K562 (cell line): ENCODE measurements at regions not wholly inside any gene's neighbourhood (a gene's known extent, or its start where the extent isn't known, plus 50 kb on each side); places are given as distances from the start of the nearest gene placed in this dataset.

Source experiments
- ATAC-seq: fragments of 200-7000 bp; cut with Tn5 transposase; 3 replicates; pipeline ENCODE4 v1.9.1; 2020; ENCODE audit warnings: moderate library complexity
- BruUV-seq: library from RNA; stranded (reverse); fragments of 400-500 nt; replicated peaks from 2 replicates; lab custom pipeline; 2021; lab: Mats Ljungman, UMichigan
- CTCF ChIA-PET: fragments of 300-600 bp; formaldehyde crosslinking; extraction: SDS; loops from one replicate; lab custom pipeline; 2021; ENCODE audit warnings: low intra/inter-chr PET ratio; lab: Yijun Ruan, JAX
- POLR2A ChIA-PET: fragments of 300-600, 350-650 bp; sonication (Branson Sonifier 250); formaldehyde crosslinking; extraction: SDS; loops from one replicate; lab custom pipeline; 2021; ENCODE audit warnings: antibody characterized with exemption, inconsistent platforms; lab: Yijun Ruan, JAX
- DNase-seq, 4 experiments: peaks; one replicate each; pipeline versions ENCODE4 v3.0.0 to v3.0.0-alpha.2; 2011 to 2018; ENCODE audit warnings: low spot score in 3 of 4, mixed read lengths in 3 of 4; ENCODE audit errors: extremely low read depth in 1 of 4
- FAIRE-seq: peaks from 2 replicates; lab custom pipeline; 2011; peaks lifted over from hg19 to GRCh38; lab: Jason Lieb, UNC
- H2AFZ ChIP-seq: 2 replicates; pipeline ENCODE4 v1.6.0; 2011; ENCODE audit warnings: low read depth, low read length, control low read depth, inconsistent platforms
- H3K27ac ChIP-seq: fragments of 200-600 bp; 3 replicates; pipeline ENCODE4 v1.8.0; 2011; ENCODE audit warnings: low read depth, mild to moderate bottlenecking, control low read depth, inconsistent platforms, low read length, moderate library complexity, mixed read lengths; ENCODE audit errors: extremely low read depth
- H3K27me3 ChIP-seq, 2 experiments: fragments of 300-600 bp in 1 of 2; 2 replicates in 1 of 2; 3 replicates in 1 of 2; pipeline versions ENCODE4 v1.6.0 to v1.8.0; 2011; ENCODE audit warnings: inconsistent platforms in 2 of 2, low read length in 2 of 2, mild to moderate bottlenecking in 1 of 2, mixed read lengths in 1 of 2, moderate library complexity in 1 of 2; ENCODE audit not compliant: control insufficient read depth in 2 of 2, insufficient read depth in 2 of 2
- H3K36me3 ChIP-seq: fragments of 300-600 bp; 3 replicates; pipeline ENCODE4 v1.8.0; 2011; ENCODE audit warnings: mild to moderate bottlenecking, low read length, inconsistent platforms; ENCODE audit not compliant: control insufficient read depth, insufficient read depth
- H3K4me1 ChIP-seq, 2 experiments: fragments of 200-600 bp in 1 of 2; replicated peaks in 1 of 2; 2 replicates in 1 of 2; 3 replicates in 1 of 2; pipeline versions ENCODE4 v1.5.1 to v1.8.0; 2011; ENCODE audit warnings: inconsistent platforms in 2 of 2, low read length in 2 of 2, mild to moderate bottlenecking in 1 of 2, mixed read lengths in 1 of 2, moderate library complexity in 1 of 2; ENCODE audit not compliant: control insufficient read depth in 2 of 2, insufficient read depth in 2 of 2
- H3K4me2 ChIP-seq: 2 replicates; pipeline ENCODE4 v1.6.1; 2011; ENCODE audit warnings: low read length, control low read depth, inconsistent platforms, mixed read lengths; ENCODE audit not compliant: insufficient read depth
- H3K4me3 ChIP-seq: fragments of 200-600 bp; sonication (generic), shearing (Covaris generic); 2 replicates; pipeline ENCODE4 v1.5.1; 2016; ENCODE audit warnings: control low read depth, inconsistent platforms
- H3K79me2 ChIP-seq: fragments of 200-600 bp; 3 replicates; pipeline ENCODE4 v1.8.0; 2011; ENCODE audit warnings: low read length, inconsistent platforms; ENCODE audit not compliant: control insufficient read depth, insufficient read depth
- H3K9ac ChIP-seq, 2 experiments: 2 replicates each; pipeline versions ENCODE4 v1.6.0 to v1.6.1; 2011; ENCODE audit warnings: low read depth in 2 of 2, low read length in 2 of 2, control low read depth in 1 of 2, inconsistent platforms in 1 of 2, mild to moderate bottlenecking in 1 of 2, mixed read lengths in 1 of 2; ENCODE audit not compliant: insufficient read depth in 1 of 2
- H3K9me1 ChIP-seq: one replicate; pipeline ENCODE4 v1.6.0; 2011; ENCODE audit warnings: inconsistent platforms, mild to moderate bottlenecking, low read length, moderate library complexity; ENCODE audit not compliant: control insufficient read depth, insufficient read depth
- H3K9me3 ChIP-seq: replicated peaks from 2 replicates; pipeline ENCODE4 v1.5.1; 2011; ENCODE audit warnings: low read depth, low read length, inconsistent platforms; ENCODE audit not compliant: control insufficient read depth, insufficient read depth
- H4K20me1 ChIP-seq: replicated peaks from 2 replicates; pipeline ENCODE4 v1.6.1; 2011; ENCODE audit warnings: low read length, inconsistent platforms, mixed read lengths; ENCODE audit not compliant: control insufficient read depth, insufficient read depth
- CHD1 ChIP-seq: fragments of 200-600 bp; sonication (generic); IDR thresholded peaks from one replicate; pipeline ENCODE4 v1.6.1; 2012; ENCODE audit warnings: mild to moderate bottlenecking, moderate library complexity, low read length, inconsistent platforms
- CREB3L1 ChIP-seq: fragments of 450-650 bp; IDR thresholded peaks from 2 replicates; pipeline ENCODE4 v1.6.1; 2014; ENCODE audit warnings: low read depth, mild to moderate bottlenecking, moderate library complexity, borderline replicate concordance
- DDX20 ChIP-seq: fragments of 450-650 bp; IDR thresholded peaks from 2 replicates; pipeline ENCODE4 v1.6.1; 2016; ENCODE audit warnings: missing genetic modification characterization, low read depth, mild to moderate bottlenecking, missing compliant biosample characterization, moderate library complexity
- E4F1 ChIP-seq: fragments of 250-450 bp; sonication (Bioruptor Pico); IDR thresholded peaks from 2 replicates; pipeline ENCODE4 v1.5.0; 2021; ENCODE audit warnings: mild to moderate bottlenecking, borderline replicate concordance
- HDAC6 ChIP-seq: IDR thresholded peaks from 2 replicates; pipeline ENCODE4 v1.6.1; 2012; ENCODE audit warnings: low read depth, mild to moderate bottlenecking, control low read depth, inconsistent platforms, low read length, moderate library complexity
- HSF4 ChIP-seq: fragments of 250-450 bp; sonication (Bioruptor Pico); IDR thresholded peaks from 2 replicates; pipeline ENCODE4 v2.1.2; 2022; ENCODE audit warnings: mild to moderate bottlenecking, moderate library complexity, borderline replicate concordance
- JUNB ChIP-seq: fragments of 450-650 bp; formaldehyde crosslinking; conservative IDR thresholded peaks from 2 replicates; pipeline ENCODE4 v1.4.0; 2020; ENCODE audit warnings: mild to moderate bottlenecking
- KAT2B ChIP-seq: IDR thresholded peaks from one replicate; pipeline ENCODE4 v1.6.1; 2012; ENCODE audit warnings: low read depth, mild to moderate bottlenecking, control low read depth, inconsistent platforms, low read length, moderate library complexity
- NR2C1 ChIP-seq, 2 experiments: fragments of 450-650 bp; IDR thresholded peaks; 2 replicates each; pipeline ENCODE4 v1.6.1; 2017; ENCODE audit warnings: mild to moderate bottlenecking in 2 of 2, antibody characterized with exemption in 1 of 2, inconsistent platforms in 1 of 2, missing compliant biosample characterization in 1 of 2, missing genetic modification characterization in 1 of 2
- PHB2 ChIP-seq: fragments of 450-650 bp; IDR thresholded peaks from 2 replicates; pipeline ENCODE4 v1.6.1; 2017; ENCODE audit warnings: low read depth
- SAP30 ChIP-seq: fragments of 200-600 bp; sonication (generic); IDR thresholded peaks from 2 replicates; pipeline ENCODE4 v1.6.1; 2012; ENCODE audit warnings: borderline replicate concordance, low read depth, mild to moderate bottlenecking, moderate library complexity, low read length, control low read depth, inconsistent platforms; ENCODE audit not compliant: insufficient read depth, poor library complexity, severe bottlenecking
- ZC3H8 ChIP-seq: fragments of 450-650 bp; IDR thresholded peaks from 2 replicates; pipeline ENCODE4 v1.6.1; 2017
- ZMIZ1 ChIP-seq, 2 experiments: fragments of 150-350 bp in 1 of 2; IDR thresholded peaks; 2 replicates each; pipeline ENCODE4 v1.6.1; 2012 to 2016; ENCODE audit warnings: low read depth in 2 of 2, low read length in 2 of 2, mild to moderate bottlenecking in 1 of 2, moderate library complexity in 1 of 2
- ZNF197 ChIP-seq: fragments of 200-800 bp; sonication (Bioruptor generic); IDR thresholded peaks from 2 replicates; pipeline ENCODE4 v1.6.1; 2016; ENCODE audit warnings: low read depth, missing genetic modification characterization, missing compliant biosample characterization
- ZNF830 ChIP-seq: fragments of 250-450 bp; sonication (Bioruptor Pico); IDR thresholded peaks from 2 replicates; pipeline ENCODE4 v1.5.0; 2021; ENCODE audit warnings: mild to moderate bottlenecking
- WGBS: fragments of 100-300 bp; shearing (Covaris generic); methylation state at CpG from one replicate; pipeline ENCODE4 v1.1.6; 2016; ENCODE audit warnings: low coverage, mixed read lengths; ENCODE audit not compliant: insufficient coverage; ENCODE audit errors: missing lambda C conversion rate; 5-methylcytosine and 5-hydroxymethylcytosine counted together
- in situ Hi-C: fragments of 300-500 bp; cut with MboI; formaldehyde crosslinking; loops from 4 replicates; pipeline ENCODE4 v1.15.0; 2018; ENCODE audit warnings: inconsistent platforms, mixed read lengths
- intact Hi-C: fragments of 100-400 bp; cut with micrococcal nuclease; formaldehyde crosslinking; loops from 2 replicates; pipeline ENCODE4 v1.14.2; 2022

- intact Hi-C loops = no loop called here
- TF ChIP-seq ZNF830 (CRISPR knock-in tag) (no peak), CREB3L1 (no peak), ZC3H8 (no peak), ZNF197 (CRISPR knock-in tag) (no peak), KAT2B (no peak), HDAC6 (no peak), DDX20 (tag) (no peak), E4F1 (CRISPR knock-in tag) (no peak), NR2C1 (IDR thresholded peaks at IDR 0.05) (no peak), NR2C1 (tag; IDR thresholded peaks at IDR 0.05) (no peak), CHD1 (no peak), ZMIZ1 (IDR thresholded peaks at IDR 0.05; ENCODE audit: low read depth in 2 of 2, low read length in 2 of 2) (no peak), JUNB (CRISPR knock-in tag) (no peak), SAP30 (no peak), HSF4 (CRISPR knock-in tag) (no peak), PHB2 (no peak)
Observed at GRCh38 chr20:1737134-1737533, 79.6 kb upstream of the SIRPG start.

More at GRCh38 chr20:1737134-1737533, 79.6 kb upstream of the SIRPG start:
- ChIA-PET POLR2A (interaction anchor here (0.7 kb wide), 1 partner anchor 1174 kb away, joined by 3 read pairs; no protein-coding TSS in a partner anchor), CTCF (no interaction called here)
- Histone ChIP-seq H3K4me2 (no peak overlapping the region), H3K9me3 (no peaks in the 10 kb centered on the region), H3K79me2 (no peaks in the 10 kb centered on the region), H3K4me1 (no peaks in the 10 kb centered on the region), H4K20me1 (no peaks in the 10 kb centered on the region), H3K27ac (no peak overlapping the region), H3K9me1 (no peaks in the 10 kb centered on the region), H3K27me3 (peaks cover 0 to 5% of the 10 kb centered on the region in 2 experiments; a peak in 2 of 5 replicates), H3K36me3 (no peaks in the 10 kb centered on the region), H2AFZ (no peak overlapping the region), H3K9ac (no peak overlapping the region), H3K4me3 (no peak overlapping the region)
- BruUV-seq = no TSS peak
- FAIRE-seq (no peak), ATAC-seq (no peak), DNase-seq (no peak)
- in situ Hi-C loops = no loop called here
- WGBS = 0% methylated on average over 1 of the region's 1 CpG
